BLaER1 treated with 17β-estradiol and CSF1 and Interleukin-3, amounts not matched to agents 10 nM and 100 nM (cell line): ENCODE measurements at regions not wholly inside any gene's neighbourhood (a gene's known extent, or its start where the extent isn't known, plus 50 kb on each side); places are given as distances from the start of the nearest gene placed in this dataset.
"Not testable (repeated sequence)": the region's sequence is repeated elsewhere in the genome, so short reads cannot be mapped to it uniquely, and the experiment has no call there.

ENCODE experiments used
- H3K27ac ChIP-seq, 11 experiments: shearing (Covaris generic); formaldehyde crosslinking; 2 replicates each; pipeline ENCODE4 v1.8.1; 2022
- H3K27me3 ChIP-seq, 11 experiments: shearing (Covaris generic); formaldehyde crosslinking; 2 replicates each; pipeline ENCODE4 v1.8.1; 2022
- H3K36me3 ChIP-seq, 11 experiments: shearing (Covaris generic); formaldehyde crosslinking; 2 replicates each; pipeline ENCODE4 v1.8.1; 2022
- H3K4me1 ChIP-seq, 10 experiments: shearing (Covaris generic); formaldehyde crosslinking; 2 replicates each; pipeline ENCODE4 v1.8.1; 2022
- H3K4me2 ChIP-seq, 11 experiments: shearing (Covaris generic); formaldehyde crosslinking; 2 replicates each; pipeline ENCODE4 v1.8.1; 2022
- H3K4me3 ChIP-seq, 10 experiments: shearing (Covaris generic); formaldehyde crosslinking; 2 replicates each; pipeline ENCODE4 v1.8.1; 2022
- H3K9ac ChIP-seq, 11 experiments: shearing (Covaris generic); formaldehyde crosslinking; 2 replicates each; pipeline ENCODE4 v1.8.1; 2022
- H3K9me3 ChIP-seq, 11 experiments: shearing (Covaris generic); formaldehyde crosslinking; replicated peaks in 1 of 11; 2 replicates each; pipeline ENCODE4 v1.8.1; 2022
- H4K20me1 ChIP-seq, 11 experiments: shearing (Covaris generic); formaldehyde crosslinking; 2 replicates each; pipeline ENCODE4 v1.8.1; 2022
- Cebpa-rat ChIP-seq, 11 experiments: shearing (Covaris generic); IDR thresholded peaks; 2 replicates each; pipeline ENCODE4 v1.8.1; 2022

DNA sequence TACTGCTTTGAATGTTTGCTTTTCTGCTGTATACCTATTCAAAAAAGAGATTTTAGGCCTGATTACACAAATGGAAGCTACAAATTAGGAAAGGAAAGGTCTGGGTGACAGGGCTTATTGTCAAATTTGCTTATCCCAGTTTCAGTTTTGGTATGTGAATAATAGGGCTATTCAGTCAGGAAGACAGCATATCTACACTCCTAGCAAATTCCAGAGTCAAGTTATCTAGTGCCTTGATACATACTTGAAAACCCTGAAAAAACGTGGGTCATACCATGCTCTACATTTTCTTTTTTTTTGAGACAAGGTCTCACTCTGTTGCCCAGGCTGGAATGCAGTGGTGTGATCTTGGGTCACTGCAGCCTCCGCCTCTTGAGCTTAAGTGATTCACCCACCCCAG lies 59.2 kb upstream of the CCDC180 start:
- H3K27me3 ChIP-seq, H3K4me1 ChIP-seq, H3K27ac ChIP-seq, H4K20me1 ChIP-seq, H3K36me3 ChIP-seq, H3K4me3 ChIP-seq, H3K9ac ChIP-seq, H3K4me2 ChIP-seq, H3K9me3 ChIP-seq: not testable (repeated sequence)

DNA sequence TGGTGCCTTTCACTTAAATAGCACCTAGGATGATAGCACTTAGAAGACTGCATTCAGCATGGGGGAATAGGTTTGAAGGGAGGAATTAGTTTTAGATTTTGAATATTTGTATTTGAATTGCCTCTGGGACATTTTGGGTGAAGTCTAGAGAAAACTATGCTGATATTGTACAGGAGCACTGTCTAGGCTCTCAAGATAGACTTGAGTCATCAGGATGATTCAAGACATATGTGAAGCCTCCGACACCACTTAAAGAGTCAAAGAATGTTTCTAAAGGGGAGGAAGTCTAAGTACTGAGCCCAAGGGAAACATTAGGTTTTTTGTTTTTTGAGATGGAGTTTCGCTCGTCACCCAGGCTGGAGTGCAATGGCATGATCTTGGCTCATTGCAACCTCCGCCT lies 63.9 kb upstream of the CCDC180 start:
- Histone ChIP-seq H3K27ac (no peak overlapping the region), H3K27me3 (no peaks in the 10 kb centered on the region)

DNA sequence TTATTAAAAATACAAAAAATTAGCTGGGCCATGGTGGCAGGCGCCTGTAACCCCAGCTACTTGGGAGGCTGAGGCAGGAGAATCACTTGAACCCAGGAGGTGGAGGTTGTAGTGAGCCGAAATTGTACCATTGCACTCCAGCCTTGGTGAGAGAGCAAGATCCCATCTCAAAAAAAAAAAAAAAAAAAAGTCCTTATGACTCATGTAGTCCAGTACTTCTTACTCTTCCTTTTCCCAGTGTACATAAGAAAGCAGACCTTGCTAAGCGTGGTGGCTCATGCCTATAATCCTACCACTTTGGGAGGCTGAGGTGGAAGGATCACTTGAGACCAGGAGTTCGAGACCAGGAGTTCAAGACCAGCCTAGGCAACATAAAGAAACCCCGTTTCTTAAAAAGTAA lies 66.0 kb upstream of the CCDC180 start:
- H3K36me3 ChIP-seq, H3K4me1 ChIP-seq, H3K4me3 ChIP-seq, H3K27me3 ChIP-seq, H3K4me2 ChIP-seq, H3K9ac ChIP-seq, H4K20me1 ChIP-seq, H3K27ac ChIP-seq: not testable (repeated sequence)
- H3K9me3 ChIP-seq = peaks cover 4 to 13% (median 9%) of the 10 kb centered on the region in 11 experiments; a peak in 16 of 22 replicates

More for the DNA sequence above, 63.9 kb upstream of the CCDC180 start:
- H3K4me3 ChIP-seq = no peak overlapping the region
- H3K4me1 ChIP-seq = no peaks in the 10 kb centered on the region
- H3K9me3 ChIP-seq = peaks cover 0 to 1% (median 0%) of the 10 kb centered on the region in 11 experiments; a peak in 1 of 22 replicates
- no peak for TF ChIP-seq Cebpa-rat (IDR thresholded peaks at IDR 0.05)
- no peaks in the 10 kb centered on the region for H4K20me1 ChIP-seq
- H3K9ac ChIP-seq = no peak overlapping the region
- H3K4me2 ChIP-seq = no peak overlapping the region
- no peaks in the 10 kb centered on the region for H3K36me3 ChIP-seq

DNA sequence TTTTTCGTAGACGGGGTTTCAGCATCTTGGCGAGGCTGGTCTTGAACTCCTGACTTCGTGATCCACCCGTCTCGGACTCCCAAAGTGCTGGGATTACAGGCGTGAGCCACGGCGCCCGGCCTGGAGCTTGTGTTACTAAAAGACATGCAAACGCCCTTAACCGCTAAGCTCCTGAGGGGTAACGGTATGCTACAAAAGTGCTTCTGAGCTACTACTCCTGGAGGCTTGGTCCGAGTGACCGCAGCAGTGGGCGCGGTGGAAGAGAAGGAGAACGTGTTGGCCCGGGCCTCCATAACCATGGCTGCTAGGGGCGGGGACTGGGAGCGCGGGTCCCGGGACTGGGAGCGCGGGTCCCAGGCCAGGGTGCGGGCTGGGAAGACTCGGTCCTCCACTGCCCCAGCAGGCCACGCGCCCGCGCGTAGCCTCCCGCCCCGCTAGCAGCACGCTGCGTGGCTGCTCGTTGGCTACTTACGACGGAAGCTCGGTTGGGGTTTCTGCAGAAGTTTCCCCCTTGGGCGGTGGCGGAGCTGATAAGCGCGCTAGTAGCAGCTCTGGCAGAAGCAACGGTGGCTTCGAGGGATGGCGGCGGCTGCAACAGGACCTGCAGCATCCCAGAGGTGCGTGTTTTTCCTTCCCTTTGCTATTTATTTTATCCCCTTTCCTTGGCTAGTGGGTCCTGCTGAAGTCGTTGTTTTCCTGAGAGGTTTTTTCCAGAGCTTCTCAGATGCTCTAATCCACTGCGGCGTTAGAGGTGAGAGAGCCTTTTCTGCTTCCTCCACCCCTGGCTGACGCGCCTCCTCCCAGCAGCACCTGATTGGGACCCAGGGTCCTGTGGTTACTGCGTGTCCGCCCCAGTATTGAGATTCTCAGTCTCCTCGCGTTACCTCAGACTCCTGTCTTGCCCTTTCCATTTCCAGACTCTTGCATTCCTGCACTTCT lies 69.2 kb upstream of the CCDC180 start:
- no peak overlapping the region for H3K27ac ChIP-seq
- no peaks in the 10 kb centered on the region for H3K4me1 ChIP-seq
- H3K4me3 ChIP-seq = no peak overlapping the region
- H3K27me3 ChIP-seq = no peaks in the 10 kb centered on the region
- no peak overlapping the region for H3K4me2 ChIP-seq
- TF ChIP-seq Cebpa-rat (IDR thresholded peaks at IDR 0.05) = no peak
- peaks cover 9 to 18% (median 13%) of the 10 kb centered on the region in 11 experiments; a peak in 21 of 22 replicates for H3K9me3 ChIP-seq
- no peaks in the 10 kb centered on the region for H3K36me3 ChIP-seq
- H4K20me1 ChIP-seq = no peaks in the 10 kb centered on the region
- H3K9ac ChIP-seq = no peak overlapping the region

DNA sequence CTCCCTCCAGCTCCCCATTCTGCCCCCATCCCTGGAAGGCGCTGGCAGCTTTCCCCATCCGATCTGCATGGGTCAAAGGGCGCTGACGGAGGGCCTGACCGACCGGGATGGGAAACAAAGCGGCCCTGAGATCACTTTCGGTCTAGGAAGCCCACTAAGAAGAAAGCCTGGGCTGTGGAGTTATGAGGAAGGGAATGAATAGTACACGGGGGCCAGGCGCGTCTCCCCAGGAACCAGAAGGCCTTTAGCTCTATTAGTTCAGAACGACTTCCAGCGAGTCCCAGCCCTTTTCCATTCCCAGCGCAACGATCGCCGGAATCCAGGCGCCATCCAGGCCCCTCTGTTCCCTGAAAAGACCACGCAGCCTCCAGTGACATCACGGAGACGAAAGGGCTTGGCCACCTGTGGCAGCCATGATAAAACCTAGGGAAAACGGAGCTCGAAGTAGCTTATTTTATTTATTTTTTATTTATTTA lies 70.1 kb upstream of the CCDC180 start:
- Histone ChIP-seq H3K9me3 (peaks cover 18 to 27% (median 22%) of the 10 kb centered on the region in 11 experiments), H3K36me3 (no peaks in the 10 kb centered on the region), H3K27me3 (no peaks in the 10 kb centered on the region), H3K4me3 (no peak overlapping the region), H3K4me2 (no peak overlapping the region), H3K9ac (no peak overlapping the region), H3K4me1 (no peaks in the 10 kb centered on the region), H4K20me1 (no peaks in the 10 kb centered on the region), H3K27ac (no peak overlapping the region)
- no peak for TF ChIP-seq Cebpa-rat (IDR thresholded peaks at IDR 0.05)

DNA sequence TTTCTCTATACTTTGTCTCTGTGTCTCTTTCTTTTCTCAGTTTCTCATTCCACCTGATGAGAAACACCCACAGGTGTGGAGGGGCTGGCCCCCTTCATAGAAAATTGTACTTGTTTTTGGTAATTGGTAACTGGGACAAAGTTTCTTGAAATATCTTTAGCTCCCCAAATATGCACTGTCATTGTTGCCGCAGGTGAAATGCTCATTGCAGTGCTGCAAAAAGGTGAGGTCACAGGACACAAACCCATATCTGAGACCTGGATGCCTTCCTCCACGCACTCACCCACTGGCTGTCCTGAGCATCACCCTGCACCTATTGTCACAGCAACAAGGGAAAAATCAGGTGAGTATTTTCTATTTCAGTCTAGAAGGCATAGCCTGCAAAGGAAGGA lies 74.5 kb upstream of the CCDC180 start:
- not testable (repeated sequence) for H3K36me3 ChIP-seq, H3K9ac ChIP-seq, H3K27ac ChIP-seq, H3K27me3 ChIP-seq, H4K20me1 ChIP-seq, H3K4me1 ChIP-seq, H3K4me2 ChIP-seq, H3K4me3 ChIP-seq
- peaks cover 17 to 31% (median 25%) of the 10 kb centered on the region in 11 experiments for H3K9me3 ChIP-seq

DNA sequence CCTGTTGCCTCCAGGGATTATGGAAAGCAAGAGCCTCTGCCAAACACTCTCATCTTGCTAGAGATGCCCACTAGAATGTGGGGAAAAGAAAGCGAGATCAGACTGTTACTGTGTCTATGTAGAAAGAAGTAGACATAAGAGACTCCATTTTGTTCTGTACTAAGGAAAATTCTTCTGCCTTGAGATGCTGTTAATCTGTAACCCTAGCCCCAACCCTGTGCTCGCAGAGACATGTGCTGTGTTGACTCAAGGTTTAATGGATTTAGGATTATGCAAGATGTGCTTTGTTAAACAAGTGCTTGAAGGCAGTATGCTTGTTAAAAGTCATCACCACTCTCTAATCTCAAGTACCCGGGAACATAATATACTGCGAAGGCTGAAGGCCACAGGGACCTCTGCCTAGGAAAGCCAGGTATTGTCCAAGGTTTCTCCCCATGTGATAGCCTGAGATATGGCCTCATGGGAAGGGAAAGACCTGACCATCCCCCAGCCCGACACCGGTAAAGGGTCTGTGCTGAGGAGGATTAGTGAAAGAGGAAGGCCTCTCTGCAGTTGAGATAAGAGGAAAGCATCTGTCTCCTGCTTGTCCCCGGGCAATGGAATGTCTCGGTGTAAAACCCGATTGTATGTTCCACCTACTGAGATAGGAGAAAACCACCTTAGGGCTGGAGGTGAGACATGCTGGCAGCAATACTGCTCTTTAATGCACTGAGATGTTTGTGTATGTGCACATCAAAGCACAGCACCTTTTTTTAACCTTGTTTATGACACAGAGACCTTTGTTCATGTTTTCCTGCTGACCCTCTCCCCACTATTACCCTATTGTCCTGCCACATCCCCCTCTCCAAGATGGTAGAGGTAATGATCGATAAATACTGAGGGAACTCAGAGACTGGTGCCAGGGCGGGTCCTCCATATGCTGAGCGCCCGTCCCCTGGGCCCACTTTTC lies 75.1 kb upstream of the CCDC180 start:
- not testable (repeated sequence) for H3K9ac ChIP-seq, H3K36me3 ChIP-seq

DNA sequence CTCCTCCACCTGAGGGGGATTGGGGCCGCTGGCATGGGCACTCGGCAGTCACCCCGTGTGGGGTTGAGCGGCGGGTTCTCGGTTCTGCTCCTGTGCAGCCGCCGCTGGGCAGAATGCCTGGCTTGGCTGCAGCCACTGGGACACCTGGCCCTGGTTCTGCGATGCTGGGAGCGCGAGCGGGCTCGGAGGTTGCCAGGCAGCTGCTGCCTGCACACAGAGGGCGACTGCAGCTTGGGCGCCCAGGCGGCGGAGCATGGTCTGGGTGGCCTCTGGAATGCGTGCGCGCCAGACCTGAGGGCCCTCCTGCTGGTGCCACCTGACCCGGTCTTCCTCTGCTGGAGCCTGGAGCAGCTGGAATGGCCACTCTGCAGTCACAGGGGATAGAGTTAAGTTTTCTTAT lies 85.1 kb upstream of the CCDC180 start:
- not testable (repeated sequence) for H3K4me3 ChIP-seq, H4K20me1 ChIP-seq, H3K9ac ChIP-seq, H3K27ac ChIP-seq, H3K27me3 ChIP-seq, H3K4me2 ChIP-seq, H3K36me3 ChIP-seq, H3K4me1 ChIP-seq
- peaks cover 19 to 23% (median 21%) of the 10 kb centered on the region in 11 experiments for H3K9me3 ChIP-seq

More for the DNA sequence above, 75.1 kb upstream of the CCDC180 start:
- H3K9me3 ChIP-seq = peaks cover 17 to 29% (median 22%) of the 10 kb centered on the region in 11 experiments
- not testable (repeated sequence) for H3K4me1 ChIP-seq, H3K27ac ChIP-seq, H4K20me1 ChIP-seq, H3K4me3 ChIP-seq, H3K4me2 ChIP-seq, H3K27me3 ChIP-seq

DNA sequence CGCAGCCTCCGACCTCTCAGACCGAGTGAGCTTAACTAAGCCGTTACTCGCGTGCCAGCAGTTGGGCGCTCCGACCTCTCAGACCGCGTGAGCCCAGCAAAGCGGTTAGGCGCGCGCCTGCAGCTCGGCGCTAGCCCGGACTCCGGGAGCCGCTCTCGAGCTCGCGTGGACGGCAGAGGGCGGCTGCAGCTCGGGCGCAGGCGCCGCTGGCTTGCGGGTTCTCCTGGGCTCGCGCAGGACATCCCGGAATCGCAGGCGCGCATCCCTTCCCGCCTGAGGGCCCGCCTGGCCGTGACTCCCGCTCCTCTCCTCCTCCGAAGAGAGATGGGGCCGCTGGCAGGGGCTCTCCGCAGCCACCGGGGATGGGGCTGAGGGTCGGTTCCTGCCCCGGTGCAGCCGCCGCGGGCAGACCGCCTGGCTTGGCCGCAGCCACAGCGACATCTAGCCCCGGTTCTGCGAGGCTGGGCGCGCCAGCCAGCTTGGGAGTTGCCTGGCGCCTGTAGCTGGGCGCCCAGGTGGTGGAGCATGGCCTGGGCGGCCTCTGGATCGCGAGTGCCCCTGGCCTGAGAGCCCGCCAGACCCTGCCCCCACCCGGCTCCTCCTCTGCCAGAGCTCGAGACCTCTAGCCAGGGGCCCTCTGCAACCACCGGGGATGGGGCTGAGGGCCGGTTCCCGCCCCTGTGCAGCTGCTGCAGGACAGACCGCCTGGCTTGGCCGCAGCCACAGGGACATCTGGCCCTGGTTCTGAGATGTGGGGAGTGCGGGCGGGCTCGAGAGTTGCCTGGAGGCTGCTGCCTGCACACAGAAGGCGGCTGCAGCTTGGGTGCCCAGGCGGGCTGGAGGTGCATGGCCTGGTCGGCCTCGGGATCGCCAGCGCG lies 85.7 kb upstream of the CCDC180 start:
- H3K9ac ChIP-seq, H4K20me1 ChIP-seq, H3K4me1 ChIP-seq, H3K4me3 ChIP-seq, H3K27me3 ChIP-seq, H3K4me2 ChIP-seq, H3K27ac ChIP-seq, H3K36me3 ChIP-seq: not testable (repeated sequence)
- H3K9me3 ChIP-seq = peaks cover 19 to 23% (median 21%) of the 10 kb centered on the region in 11 experiments
